Esophagus mucosa (tissue), 1 donor: ENCODE measurements at regions not wholly inside any gene's neighbourhood (a gene's known extent, or its start where the extent isn't known, plus 50 kb on each side); places are given as distances from the start of the nearest gene placed in this dataset.

ENCODE experiments used
- ATAC-seq: fragments of 200-7000 bp; cut with Tn5 transposase; one replicate; pipeline ENCODE4 v1.9.1; 2020
- donor health status: DM: yes; HTN: yes; CAD: no.

DNA sequence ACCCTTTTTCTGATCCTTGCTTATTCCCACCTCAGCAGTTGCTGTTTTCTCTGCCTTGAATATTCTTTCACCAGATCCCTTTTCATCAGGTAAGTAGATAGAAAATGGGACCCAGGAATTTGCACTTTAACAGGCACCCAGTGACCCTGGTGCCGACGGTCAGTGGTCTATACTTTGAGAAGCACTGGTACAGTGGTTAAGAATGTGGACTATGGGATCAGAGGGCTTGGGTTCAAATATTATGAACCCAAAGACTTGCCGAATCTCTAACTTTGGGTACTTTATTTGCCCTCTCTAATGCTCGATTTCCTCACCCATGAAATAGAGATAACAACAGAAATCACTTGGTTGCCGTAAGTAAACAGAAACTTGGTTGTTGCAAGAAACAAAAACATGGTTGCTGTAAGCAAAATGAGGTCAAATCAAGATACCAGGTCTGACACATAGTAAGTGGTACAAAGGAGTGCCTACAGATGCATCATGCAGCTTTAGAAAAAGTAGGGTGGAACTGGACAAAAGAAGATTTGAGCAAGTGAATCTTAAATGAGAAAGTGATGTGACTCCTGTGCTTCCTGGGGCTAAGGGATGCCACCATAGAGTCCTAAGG, 69.5 kb upstream of the GLS start:
- ATAC-seq, result no peak

- ATAC-seq, result no peak
Measured at GRCh38 chr2:190811811-190812210, 68.8 kb upstream of the GLS start.

GRCh38 chr2:190812506-190813294, 67.9 kb upstream of the GLS start:
- ATAC-seq, result no peak

DNA sequence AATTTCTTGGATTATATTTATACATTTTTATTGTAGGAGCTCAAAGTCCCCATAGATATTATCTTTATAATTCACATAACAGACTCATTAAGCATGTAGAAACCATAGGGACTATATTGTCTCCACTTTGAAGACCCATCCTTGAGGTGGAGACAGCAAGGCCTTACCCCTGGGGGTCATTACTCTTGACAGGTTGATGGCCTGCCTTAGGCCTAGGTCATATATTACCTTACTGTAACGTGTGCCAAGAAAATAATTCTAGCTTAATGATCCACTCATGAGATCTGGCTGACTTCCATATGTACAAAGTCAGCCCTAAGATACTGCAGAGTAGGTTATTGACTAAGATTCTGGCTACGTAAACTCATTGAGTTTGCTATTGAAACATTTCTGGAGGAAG, 65.4 kb upstream of the GLS start:
- ATAC-seq, result no peak

DNA sequence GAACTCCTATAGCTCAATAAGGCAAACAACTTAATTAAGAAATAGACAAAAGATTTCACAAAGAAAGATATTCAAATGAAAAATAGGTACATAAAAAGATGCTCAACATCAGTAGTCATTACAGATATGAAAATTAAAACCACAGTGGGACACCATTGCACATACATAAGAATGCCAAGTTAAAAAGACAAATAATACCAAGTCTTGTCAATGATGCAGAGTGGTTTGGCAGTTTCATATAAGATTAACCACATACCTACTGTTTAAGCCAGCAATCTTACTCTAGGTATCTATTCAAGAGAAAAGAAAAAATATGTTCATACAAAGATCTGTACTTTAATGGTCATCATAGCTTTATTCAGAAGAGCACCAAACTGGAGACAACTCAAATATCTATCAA, 63.5 kb upstream of the GLS start:
- ATAC-seq, result no peak

DNA sequence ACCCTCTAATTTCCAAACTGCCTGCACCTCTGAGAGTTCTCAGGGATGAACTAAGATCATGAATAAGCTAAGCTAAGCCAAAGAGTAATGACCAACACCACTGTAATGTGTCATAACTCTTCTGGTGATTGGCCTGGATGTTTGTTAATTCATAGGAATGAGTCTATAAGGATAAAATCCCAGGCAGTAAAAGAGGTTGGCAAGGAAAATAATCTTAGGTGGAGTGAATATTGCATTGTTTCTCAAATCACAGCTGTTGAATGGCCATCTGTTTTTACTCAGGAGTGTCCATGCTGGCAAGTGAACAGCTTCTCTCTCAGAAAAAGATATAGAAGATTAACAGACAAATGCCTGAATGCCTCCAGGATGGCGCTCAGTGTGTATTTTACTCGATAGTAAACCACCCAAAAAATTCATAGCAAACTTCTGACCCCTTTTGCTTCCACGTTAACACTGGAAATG, 60.8 kb upstream of the GLS start:
- peak; percentile 41 for ATAC-seq

- no peak for ATAC-seq
Measured at GRCh38 chr2:190820416-190820815, 60.2 kb upstream of the GLS start.

- ATAC-seq, result no peak
Measured at GRCh38 chr2:190822043-190822442, 58.6 kb upstream of the GLS start.

GRCh38 chr2:190827720-190828119, 52.9 kb upstream of the GLS start:
- ATAC-seq, result no peak

DNA sequence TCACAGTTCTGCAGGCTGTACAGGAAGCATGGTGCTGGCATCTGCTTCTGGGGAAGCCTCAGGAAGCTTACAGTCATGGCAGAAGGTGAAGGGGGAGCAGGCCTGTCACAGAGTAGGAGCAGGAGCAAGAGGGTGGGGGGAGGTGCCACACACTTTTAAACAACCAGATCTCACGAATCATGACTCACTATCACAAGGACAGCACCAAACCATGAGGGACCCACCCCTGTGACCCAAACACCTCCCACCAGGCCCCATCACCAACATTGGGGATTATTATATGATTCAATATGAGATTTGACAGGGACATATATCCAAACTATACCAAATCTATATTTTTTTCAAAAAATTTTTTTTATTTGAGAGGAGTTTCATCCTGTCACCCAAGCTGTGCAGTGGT, 51.0 kb upstream of the GLS start:
- ATAC-seq, result no peak
